GM12878 (cell line): ENCODE measurements at regions not wholly inside any gene's neighbourhood (a gene's known extent, or its start where the extent isn't known, plus 50 kb on each side); places are given as distances from the start of the nearest gene placed in this dataset.

Source experiments
- ATAC-seq: fragments of 200-7000 bp; cut with Tn5 transposase; 3 replicates; pipeline ENCODE4 v1.9.1; 2020; ENCODE audit warnings: mild to moderate bottlenecking, moderate library complexity
- BruUV-seq: library from RNA; stranded (reverse); fragments of 400-500 nt; replicated peaks from 2 replicates; lab custom pipeline; 2021; lab: Mats Ljungman, UMichigan
- CTCF ChIA-PET: fragments of 300-600 bp; sonication (Branson Sonifier 250); formaldehyde crosslinking; extraction: SDS; loops from one replicate; lab custom pipeline; 2021; ENCODE audit warnings: inconsistent platforms; lab: Yijun Ruan, JAX
- POLR2A ChIA-PET: fragments of 350-600 bp; formaldehyde crosslinking; extraction: SDS; loops from one replicate; lab custom pipeline; 2021; ENCODE audit warnings: inconsistent platforms; lab: Charles Lee
- RAD21 ChIA-PET: fragments of 300-600 bp; sonication (Branson Sonifier 250); formaldehyde crosslinking; loops from one replicate; lab custom pipeline; 2023; ENCODE audit warnings: antibody characterized with exemption; ENCODE audit not compliant: unreplicated experiment; lab: Charles Lee
- SMC1A ChIA-PET: fragments of 300-600 bp; sonication (Branson Sonifier 250); formaldehyde crosslinking; loops from one replicate; lab custom pipeline; 2023; ENCODE audit not compliant: unreplicated experiment, uncharacterized antibody; lab: Charles Lee
- DNase-seq: peaks from one replicate; pipeline ENCODE4 v3.0.0-alpha.2; 2011; ENCODE audit warnings: low read depth, low spot score
- FAIRE-seq: peaks from 3 replicates; lab custom pipeline; 2011; peaks lifted over from hg19 to GRCh38; lab: Jason Lieb, UNC
- H2AFZ ChIP-seq: 2 replicates; pipeline ENCODE4 v1.6.0; 2011; ENCODE audit warnings: low read depth, low read length, control low read depth; ENCODE audit not compliant: control insufficient read depth
- H3K27ac ChIP-seq: 2 replicates; pipeline ENCODE4 v1.5.1; 2011; ENCODE audit warnings: control low read depth; ENCODE audit not compliant: control insufficient read depth, insufficient read depth
- H3K27me3 ChIP-seq, 2 experiments: replicated peaks in 1 of 2; 2 replicates each; pipeline versions ENCODE4 v1.6.0 to v1.6.1; 2011; ENCODE audit warnings: low read length in 1 of 2; ENCODE audit not compliant: control insufficient read depth in 2 of 2, insufficient read depth in 2 of 2
- H3K36me3 ChIP-seq, 2 experiments: 2 replicates each; pipeline ENCODE4 v1.5.1; 2011; ENCODE audit warnings: low read length in 1 of 2; ENCODE audit not compliant: control insufficient read depth in 2 of 2, insufficient read depth in 2 of 2
- H3K4me1 ChIP-seq: 2 replicates; pipeline ENCODE4 v1.6.1; 2011; ENCODE audit warnings: mild to moderate bottlenecking, low read length, moderate library complexity, mixed read lengths; ENCODE audit not compliant: control insufficient read depth, insufficient read depth
- H3K4me2 ChIP-seq: 2 replicates; pipeline ENCODE4 v1.6.0; 2011; ENCODE audit warnings: control low read depth; ENCODE audit not compliant: control insufficient read depth, insufficient read depth
- H3K4me3 ChIP-seq: fragments of 200-600 bp; sonication (generic); 2 replicates; pipeline ENCODE4 v1.5.1; 2016
- H3K79me2 ChIP-seq: 2 replicates; pipeline ENCODE4 v1.6.0; 2011; ENCODE audit warnings: low read length; ENCODE audit not compliant: control insufficient read depth, insufficient read depth
- H3K9ac ChIP-seq: 2 replicates; pipeline ENCODE4 v1.8.0; 2011; ENCODE audit warnings: low read length, control low read depth, mixed read lengths; ENCODE audit not compliant: control insufficient read depth, insufficient read depth
- H3K9me3 ChIP-seq: replicated peaks from 3 replicates; pipeline ENCODE4 v1.5.1; 2011; ENCODE audit warnings: mild to moderate bottlenecking, low read length; ENCODE audit not compliant: control insufficient read depth, insufficient read depth
- H4K20me1 ChIP-seq: 2 replicates; pipeline ENCODE4 v1.6.0; 2011; ENCODE audit not compliant: control insufficient read depth, insufficient read depth
- BACH1 ChIP-seq: fragments of 450-650 bp; IDR thresholded peaks from 2 replicates; pipeline ENCODE4 v1.6.1; 2017; ENCODE audit warnings: mild to moderate bottlenecking, borderline replicate concordance
- EGR1 ChIP-seq, 2 experiments: IDR thresholded peaks; 1 replicate in 1 of 2; 2 replicates in 1 of 2; pipeline ENCODE4 v1.6.1; 2011 to 2012; ENCODE audit warnings: low read depth in 2 of 2, low read length in 2 of 2, borderline replicate concordance in 1 of 2, mild to moderate bottlenecking in 1 of 2, moderate library complexity in 1 of 2
- EZH2 ChIP-seq: IDR thresholded peaks from 2 replicates; pipeline ENCODE4 v1.6.1; 2012; ENCODE audit warnings: low read depth, mild to moderate bottlenecking, control low read depth, inconsistent platforms, low read length, borderline replicate concordance; ENCODE audit not compliant: control insufficient read depth
- SPI1 ChIP-seq: IDR thresholded peaks from 2 replicates; pipeline ENCODE4 v1.6.1; 2011; ENCODE audit warnings: low read depth, mild to moderate bottlenecking, low read length, moderate library complexity, borderline replicate concordance; ENCODE audit not compliant: insufficient read depth
- WGBS: methylation state at CpG from one replicate; pipeline ENCODE4 v1.1.6; 2016; ENCODE audit warnings: low lambda C conversion rate; ENCODE audit not compliant: insufficient replicate concordance, insufficient coverage; ENCODE audit errors: missing lambda C conversion rate; 5-methylcytosine and 5-hydroxymethylcytosine counted together
- in situ Hi-C: fragments of 300-500 bp; cut with MboI; formaldehyde crosslinking; loops from 9 replicates; pipeline ENCODE4 v1.14.3; 2018; ENCODE audit warnings: mixed read lengths
- intact Hi-C: fragments of 100-400 bp; cut with micrococcal nuclease; formaldehyde crosslinking; loops from one replicate; pipeline ENCODE4 v1.14.2; 2022; ENCODE audit not compliant: unreplicated experiment
- TF ChIP-seq, protein P1 (sequence below): fragments of 450-650 bp; formaldehyde crosslinking; IDR thresholded peaks from 2 replicates; pipeline ENCODE4 v1.4.0; 2020; ENCODE audit warnings: mild to moderate bottlenecking, moderate library complexity

DNA sequence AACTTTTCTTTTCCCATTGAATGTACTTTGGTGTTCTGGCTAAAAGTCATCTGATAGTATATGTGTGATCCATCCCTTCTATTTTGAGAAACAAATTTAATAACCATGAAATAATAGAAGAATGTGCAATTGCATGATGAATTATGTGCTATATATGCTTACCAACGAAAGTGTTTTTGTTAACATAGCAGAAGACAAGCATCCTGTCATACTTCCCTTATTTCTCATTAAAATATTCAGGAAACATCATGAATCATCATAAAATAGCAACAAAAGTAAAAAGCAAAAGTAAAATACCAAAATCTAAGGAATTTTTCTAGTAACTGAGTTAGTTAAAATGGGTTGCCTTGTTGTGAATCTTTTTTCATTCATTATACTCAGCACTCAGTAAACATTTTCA is 409.0 kb upstream of the PDE3A start:
- DNase-seq (no peak), ATAC-seq (no peak), FAIRE-seq (no peak)
- Histone ChIP-seq H2AFZ (no peak overlapping the region), H3K9ac (no peak overlapping the region), H4K20me1 (no peaks in the 10 kb centered on the region), H3K79me2 (no peaks in the 10 kb centered on the region), H3K4me2 (no peak overlapping the region), H3K9me3 (no peaks in the 10 kb centered on the region; the same call in 2 of the 3 replicates), H3K36me3 (no peaks in the 10 kb centered on the region), H3K4me1 (no peaks in the 10 kb centered on the region), H3K4me3 (no peak overlapping the region), H3K27ac (no peak overlapping the region), H3K27me3 (no peaks in the 10 kb centered on the region)
- no TSS peak for BruUV-seq
- 0% methylated on average over 1 of the region's 1 CpG for WGBS
- ChIA-PET RAD21 (no interaction called here), CTCF (no interaction called here), SMC1A (interaction anchor here (1.0 kb wide), 1 partner anchor 23 kb away, joined by 3 read pairs; no protein-coding TSS in a partner anchor), POLR2A (no interaction called here)
- intact Hi-C loops (no loop called here), in situ Hi-C loops (no loop called here)
- TF ChIP-seq EZH2 (no peak), EGR1 (IDR thresholded peaks at IDR 0.05; ENCODE audit: borderline replicate concordance in 1 of 2, low read depth in 2 of 2, low read length in 2 of 2) (no peak), SPI1 (no peak), BACH1 (no peak)
- TF ChIP-seq, protein P1, sequence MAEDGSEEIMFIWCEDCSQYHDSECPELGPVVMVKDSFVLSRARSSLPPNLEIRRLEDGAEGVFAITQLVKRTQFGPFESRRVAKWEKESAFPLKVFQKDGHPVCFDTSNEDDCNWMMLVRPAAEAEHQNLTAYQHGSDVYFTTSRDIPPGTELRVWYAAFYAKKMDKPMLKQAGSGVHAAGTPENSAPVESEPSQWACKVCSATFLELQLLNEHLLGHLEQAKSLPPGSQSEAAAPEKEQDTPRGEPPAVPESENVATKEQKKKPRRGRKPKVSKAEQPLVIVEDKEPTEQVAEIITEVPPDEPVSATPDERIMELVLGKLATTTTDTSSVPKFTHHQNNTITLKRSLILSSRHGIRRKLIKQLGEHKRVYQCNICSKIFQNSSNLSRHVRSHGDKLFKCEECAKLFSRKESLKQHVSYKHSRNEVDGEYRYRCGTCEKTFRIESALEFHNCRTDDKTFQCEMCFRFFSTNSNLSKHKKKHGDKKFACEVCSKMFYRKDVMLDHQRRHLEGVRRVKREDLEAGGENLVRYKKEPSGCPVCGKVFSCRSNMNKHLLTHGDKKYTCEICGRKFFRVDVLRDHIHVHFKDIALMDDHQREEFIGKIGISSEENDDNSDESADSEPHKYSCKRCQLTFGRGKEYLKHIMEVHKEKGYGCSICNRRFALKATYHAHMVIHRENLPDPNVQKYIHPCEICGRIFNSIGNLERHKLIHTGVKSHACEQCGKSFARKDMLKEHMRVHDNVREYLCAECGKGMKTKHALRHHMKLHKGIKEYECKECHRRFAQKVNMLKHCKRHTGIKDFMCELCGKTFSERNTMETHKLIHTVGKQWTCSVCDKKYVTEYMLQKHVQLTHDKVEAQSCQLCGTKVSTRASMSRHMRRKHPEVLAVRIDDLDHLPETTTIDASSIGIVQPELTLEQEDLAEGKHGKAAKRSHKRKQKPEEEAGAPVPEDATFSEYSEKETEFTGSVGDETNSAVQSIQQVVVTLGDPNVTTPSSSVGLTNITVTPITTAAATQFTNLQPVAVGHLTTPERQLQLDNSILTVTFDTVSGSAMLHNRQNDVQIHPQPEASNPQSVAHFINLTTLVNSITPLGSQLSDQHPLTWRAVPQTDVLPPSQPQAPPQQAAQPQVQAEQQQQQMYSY (CRISPR knock-in tag), result no peak
- TF ChIP-seq, all 136 proteins: peak for 0
